ENCODE measurements at regions not wholly inside any gene's neighbourhood (a gene's known extent, or its start where the extent isn't known, plus 50 kb on each side); places are given as distances from the start of the nearest gene placed in this dataset.

GRCh38 chr3:41138601-41139000 lies 60.7 kb upstream of the CTNNB1 start:
- Histone ChIP-seq H3K4me3 (ENCODE audit: control insufficient read depth in 2 of 3, extremely low read depth in 1 of 3, insufficient read depth in 2 of 3, low read depth in 1 of 3, low read length in 3 of 3) (no peak overlapping the region), H3K36me3 (ENCODE audit: control insufficient read depth in 2 of 2, extremely low read depth in 1 of 2, insufficient read depth in 2 of 2, low read length in 2 of 2) (no peaks in the 10 kb centered on the region), H3K79me2 (ENCODE audit: control insufficient read depth, insufficient read depth, low read length) (no peaks in the 10 kb centered on the region), H4K20me1 (ENCODE audit: control insufficient read depth, extremely low read depth, insufficient read depth, low read length) (no peaks in the 10 kb centered on the region), H3K9me3 (ENCODE audit: control insufficient read depth, low read depth, low read length) (peaks cover 6% of the 10 kb centered on the region), H3K27me3 (ENCODE audit: control insufficient read depth, extremely low read depth, insufficient read depth, low read length) (no peaks in the 10 kb centered on the region), H3K4me2 (ENCODE audit: control insufficient read depth, extremely low read depth, insufficient read depth, low read depth, low read length) (no peak overlapping the region), H3K27ac (ENCODE audit: control insufficient read depth, insufficient read depth, low read length) (no peak overlapping the region), H3K9me1 (ENCODE audit: control insufficient read depth, extremely low read depth, insufficient read depth, low read length) (no peaks in the 10 kb centered on the region), H2AFZ (ENCODE audit: control insufficient read depth, low read length) (no peak overlapping the region), H3K4me1 (ENCODE audit: control insufficient read depth, extremely low read depth, insufficient read depth, low read length) (peaks cover 21% of the 10 kb centered on the region), H3K9ac (ENCODE audit: control insufficient read depth, extremely low read depth, insufficient read depth, low read length) (no peak overlapping the region)
- TF ChIP-seq EZH2 (IDR thresholded peaks at IDR 0.05; ENCODE audit: low read length): no peak
- TF ChIP-seq, protein P1, sequence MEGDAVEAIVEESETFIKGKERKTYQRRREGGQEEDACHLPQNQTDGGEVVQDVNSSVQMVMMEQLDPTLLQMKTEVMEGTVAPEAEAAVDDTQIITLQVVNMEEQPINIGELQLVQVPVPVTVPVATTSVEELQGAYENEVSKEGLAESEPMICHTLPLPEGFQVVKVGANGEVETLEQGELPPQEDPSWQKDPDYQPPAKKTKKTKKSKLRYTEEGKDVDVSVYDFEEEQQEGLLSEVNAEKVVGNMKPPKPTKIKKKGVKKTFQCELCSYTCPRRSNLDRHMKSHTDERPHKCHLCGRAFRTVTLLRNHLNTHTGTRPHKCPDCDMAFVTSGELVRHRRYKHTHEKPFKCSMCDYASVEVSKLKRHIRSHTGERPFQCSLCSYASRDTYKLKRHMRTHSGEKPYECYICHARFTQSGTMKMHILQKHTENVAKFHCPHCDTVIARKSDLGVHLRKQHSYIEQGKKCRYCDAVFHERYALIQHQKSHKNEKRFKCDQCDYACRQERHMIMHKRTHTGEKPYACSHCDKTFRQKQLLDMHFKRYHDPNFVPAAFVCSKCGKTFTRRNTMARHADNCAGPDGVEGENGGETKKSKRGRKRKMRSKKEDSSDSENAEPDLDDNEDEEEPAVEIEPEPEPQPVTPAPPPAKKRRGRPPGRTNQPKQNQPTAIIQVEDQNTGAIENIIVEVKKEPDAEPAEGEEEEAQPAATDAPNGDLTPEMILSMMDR (optimal IDR thresholded peaks at IDR 0.05 in 1 of 3, IDR thresholded peaks at IDR 0.05 in 1 of 3, conservative IDR thresholded peaks at IDR 0.05 in 1 of 3; ENCODE audit: extremely low read depth in 1 of 3, insufficient read depth in 2 of 3, low read length in 3 of 3): no peak
- dilution Hi-C loops (cut with MboI; ENCODE audit: extremely low pct_ligation_motif_present, low sequenced_read_pairs): no loop called here
- FAIRE-seq (peak; percentile 55), DNase-seq (ENCODE audit: low read depth, low spot score) (no peak)

GRCh38 chr3:41140242-41140641 lies 59.1 kb upstream of the CTNNB1 start:
- no peaks in the 10 kb centered on the region for H3K9me1 ChIP-seq (ENCODE audit: control insufficient read depth, extremely low read depth, insufficient read depth, low read length)
- no peaks in the 10 kb centered on the region for H3K36me3 ChIP-seq (ENCODE audit: control insufficient read depth in 2 of 2, extremely low read depth in 1 of 2, insufficient read depth in 2 of 2, low read length in 2 of 2)
- H3K79me2 ChIP-seq (ENCODE audit: control insufficient read depth, insufficient read depth, low read length): no peaks in the 10 kb centered on the region
- no peak overlapping the region for H3K4me2 ChIP-seq (ENCODE audit: control insufficient read depth, extremely low read depth, insufficient read depth, low read depth, low read length)
- H3K4me3 ChIP-seq (ENCODE audit: control insufficient read depth in 2 of 3, extremely low read depth in 1 of 3, insufficient read depth in 2 of 3, low read depth in 1 of 3, low read length in 3 of 3): no peak overlapping the region
- H3K27me3 ChIP-seq (ENCODE audit: control insufficient read depth, extremely low read depth, insufficient read depth, low read length): no peaks in the 10 kb centered on the region
- H3K9me3 ChIP-seq (ENCODE audit: control insufficient read depth, low read depth, low read length): peaks cover 6% of the 10 kb centered on the region
- dilution Hi-C loops (cut with MboI; ENCODE audit: extremely low pct_ligation_motif_present, low sequenced_read_pairs): no loop called here
- no peak for DNase-seq (ENCODE audit: low read depth, low spot score)
- H2AFZ ChIP-seq (ENCODE audit: control insufficient read depth, low read length): no peak overlapping the region
- H3K9ac ChIP-seq (ENCODE audit: control insufficient read depth, extremely low read depth, insufficient read depth, low read length): no peak overlapping the region
- H3K27ac ChIP-seq (ENCODE audit: control insufficient read depth, insufficient read depth, low read length): no peak overlapping the region
- peaks cover 21% of the 10 kb centered on the region for H3K4me1 ChIP-seq (ENCODE audit: control insufficient read depth, extremely low read depth, insufficient read depth, low read length)
- TF ChIP-seq, protein P1 (optimal IDR thresholded peaks at IDR 0.05 in 1 of 3, IDR thresholded peaks at IDR 0.05 in 1 of 3, conservative IDR thresholded peaks at IDR 0.05 in 1 of 3; ENCODE audit: extremely low read depth in 1 of 3, insufficient read depth in 2 of 3, low read length in 3 of 3): no peak
- TF ChIP-seq EZH2 (IDR thresholded peaks at IDR 0.05; ENCODE audit: low read length): no peak
- no peak for FAIRE-seq
- H4K20me1 ChIP-seq (ENCODE audit: control insufficient read depth, extremely low read depth, insufficient read depth, low read length): no peaks in the 10 kb centered on the region

Measured in keratinocyte (primary cell).